Karpas-422 (cell line): ENCODE measurements at regions not wholly inside any gene's neighbourhood (a gene's known extent, or its start where the extent isn't known, plus 50 kb on each side); places are given as distances from the start of the nearest gene placed in this dataset.

Source experiments
- DNase-seq: peaks from one replicate; pipeline ENCODE4 v3.0.0-alpha.2; 2015
- H2AFZ ChIP-seq: fragments of 200-600 bp; sonication (generic); 2 replicates; pipeline ENCODE4 v1.6.1; 2014; ENCODE audit warnings: antibody characterized with exemption, low read length, mixed read lengths
- H3K27ac ChIP-seq: fragments of 200-600 bp; sonication (generic); 2 replicates; pipeline ENCODE4 v1.5.1; 2014; ENCODE audit warnings: mild to moderate bottlenecking, low read length, moderate library complexity
- H3K27me3 ChIP-seq: fragments of 200-600 bp; sonication (generic); 2 replicates; pipeline ENCODE4 v1.6.1; 2014; ENCODE audit warnings: low read length, mixed read lengths
- H3K36me3 ChIP-seq: fragments of 200-600 bp; sonication (generic); 2 replicates; pipeline ENCODE4 v1.6.1; 2014; ENCODE audit warnings: low read length, mixed read lengths; ENCODE audit not compliant: insufficient read depth
- H3K4me1 ChIP-seq: fragments of 200-600 bp; sonication (generic); 2 replicates; pipeline ENCODE4 v1.6.1; 2014; ENCODE audit warnings: mild to moderate bottlenecking, low read length, mixed read lengths
- H3K4me2 ChIP-seq: fragments of 200-600 bp; sonication (generic); 2 replicates; pipeline ENCODE4 v1.6.1; 2014; ENCODE audit warnings: low read length, low read depth, mild to moderate bottlenecking; ENCODE audit not compliant: poor library complexity, severe bottlenecking
- H3K4me3 ChIP-seq: fragments of 200-600 bp; sonication (generic); 2 replicates; pipeline ENCODE4 v1.5.1; 2014; ENCODE audit warnings: mild to moderate bottlenecking, antibody characterized with exemption, low read length, mixed read lengths
- H3K79me2 ChIP-seq: fragments of 200-600 bp; sonication (generic); 2 replicates; pipeline ENCODE4 v1.6.1; 2014; ENCODE audit warnings: mild to moderate bottlenecking, low read length, mixed read lengths
- H3K9ac ChIP-seq: fragments of 200-600 bp; sonication (generic); 2 replicates; pipeline ENCODE4 v1.6.0; 2014; ENCODE audit warnings: low read length
- H3K9me2 ChIP-seq: fragments of 200-600 bp; sonication (generic), shearing (Covaris generic); replicated peaks from 2 replicates; pipeline ENCODE4 v1.6.0; 2014; ENCODE audit warnings: mild to moderate bottlenecking, low read length, moderate library complexity; ENCODE audit not compliant: insufficient read depth
- H3K9me3 ChIP-seq: fragments of 300-700, 200-600 bp; sonication (generic); 2 replicates; pipeline ENCODE4 v1.6.1; 2014; ENCODE audit warnings: low read length, mixed read lengths
- H4K20me1 ChIP-seq: fragments of 200-600 bp; sonication (generic); 2 replicates; pipeline ENCODE4 v1.6.1; 2014; ENCODE audit warnings: mild to moderate bottlenecking, antibody characterized with exemption, low read length, low read depth; ENCODE audit not compliant: insufficient read depth

GRCh38 chr1:228955691-228956090 lies 220.4 kb downstream of the RHOU start:
- Histone ChIP-seq H3K27ac (no peak overlapping the region), H3K9ac (no peak overlapping the region), H3K4me3 (no peak overlapping the region), H3K4me1 (no peaks in the 10 kb centered on the region), H4K20me1 (no peaks in the 10 kb centered on the region), H2AFZ (no peak overlapping the region), H3K36me3 (no peaks in the 10 kb centered on the region), H3K9me3 (no peaks in the 10 kb centered on the region), H3K4me2 (no peak overlapping the region), H3K27me3 (no peaks in the 10 kb centered on the region), H3K79me2 (no peaks in the 10 kb centered on the region), H3K9me2 (no peaks in the 10 kb centered on the region)
- no peak for DNase-seq

GRCh38 chr1:228956864-228957263 lies 221.6 kb downstream of the RHOU start:
- no peak overlapping the region for H3K4me2 ChIP-seq
- H3K36me3 ChIP-seq = no peaks in the 10 kb centered on the region
- H3K9me3 ChIP-seq = no peaks in the 10 kb centered on the region
- H2AFZ ChIP-seq = no peak overlapping the region
- no peaks in the 10 kb centered on the region for H3K4me1 ChIP-seq
- H3K4me3 ChIP-seq = no peak overlapping the region
- no peaks in the 10 kb centered on the region for H3K27me3 ChIP-seq
- no peak overlapping the region for H3K27ac ChIP-seq
- no peak for DNase-seq
- no peaks in the 10 kb centered on the region for H4K20me1 ChIP-seq
- H3K9ac ChIP-seq = no peak overlapping the region
- no peaks in the 10 kb centered on the region for H3K9me2 ChIP-seq
- no peaks in the 10 kb centered on the region for H3K79me2 ChIP-seq

GRCh38 chr1:228957535-228957934 lies 222.3 kb downstream of the RHOU start:
- no peak overlapping the region for H3K4me2 ChIP-seq
- H3K9me2 ChIP-seq = no peaks in the 10 kb centered on the region
- no peaks in the 10 kb centered on the region for H4K20me1 ChIP-seq
- no peak overlapping the region for H2AFZ ChIP-seq
- H3K9ac ChIP-seq = no peak overlapping the region
- no peaks in the 10 kb centered on the region for H3K4me1 ChIP-seq
- H3K79me2 ChIP-seq = no peaks in the 10 kb centered on the region
- H3K27me3 ChIP-seq = no peaks in the 10 kb centered on the region
- H3K36me3 ChIP-seq = no peaks in the 10 kb centered on the region
- no peak overlapping the region for H3K27ac ChIP-seq
- H3K9me3 ChIP-seq = no peaks in the 10 kb centered on the region
- H3K4me3 ChIP-seq = no peak overlapping the region
- no peak for DNase-seq

- Histone ChIP-seq H3K4me1 (no peaks in the 10 kb centered on the region), H3K9me3 (no peaks in the 10 kb centered on the region), H3K79me2 (no peaks in the 10 kb centered on the region), H3K9ac (no peak overlapping the region), H4K20me1 (no peaks in the 10 kb centered on the region), H3K27me3 (no peaks in the 10 kb centered on the region), H3K27ac (no peak overlapping the region), H3K36me3 (no peaks in the 10 kb centered on the region), H3K4me2 (no peak overlapping the region), H3K9me2 (no peaks in the 10 kb centered on the region), H3K4me3 (no peak overlapping the region), H2AFZ (no peak overlapping the region)
- no peak for DNase-seq
Measured at GRCh38 chr1:228958121-228958520, 222.8 kb downstream of the RHOU start.

GRCh38 chr1:228958741-228959140 lies 223.5 kb downstream of the RHOU start:
- H3K4me1 ChIP-seq = no peaks in the 10 kb centered on the region
- H2AFZ ChIP-seq = no peak overlapping the region
- no peak overlapping the region for H3K27ac ChIP-seq
- H3K9me2 ChIP-seq = no peaks in the 10 kb centered on the region
- no peaks in the 10 kb centered on the region for H3K9me3 ChIP-seq
- no peak overlapping the region for H3K9ac ChIP-seq
- H3K36me3 ChIP-seq = no peaks in the 10 kb centered on the region
- H3K27me3 ChIP-seq = no peaks in the 10 kb centered on the region
- no peaks in the 10 kb centered on the region for H3K79me2 ChIP-seq
- no peak overlapping the region for H3K4me3 ChIP-seq
- no peak overlapping the region for H3K4me2 ChIP-seq
- no peak for DNase-seq
- no peaks in the 10 kb centered on the region for H4K20me1 ChIP-seq

GRCh38 chr1:228960705-228961104 lies 225.4 kb downstream of the RHOU start:
- Histone ChIP-seq H4K20me1 (no peaks in the 10 kb centered on the region), H3K36me3 (no peaks in the 10 kb centered on the region), H3K9ac (no peak overlapping the region), H3K79me2 (no peaks in the 10 kb centered on the region), H3K4me2 (no peak overlapping the region), H3K4me1 (no peaks in the 10 kb centered on the region), H3K4me3 (no peak overlapping the region), H3K27ac (no peak overlapping the region), H3K27me3 (no peaks in the 10 kb centered on the region), H3K9me3 (no peaks in the 10 kb centered on the region), H2AFZ (no peak overlapping the region), H3K9me2 (no peaks in the 10 kb centered on the region)
- no peak for DNase-seq

- no peaks in the 10 kb centered on the region for H3K79me2 ChIP-seq
- no peak overlapping the region for H3K4me2 ChIP-seq
- no peaks in the 10 kb centered on the region for H3K4me1 ChIP-seq
- H3K4me3 ChIP-seq = no peak overlapping the region
- no peaks in the 10 kb centered on the region for H3K27me3 ChIP-seq
- no peak overlapping the region for H2AFZ ChIP-seq
- no peaks in the 10 kb centered on the region for H3K9me3 ChIP-seq
- no peak overlapping the region for H3K9ac ChIP-seq
- no peak for DNase-seq
- H3K27ac ChIP-seq = no peak overlapping the region
- H4K20me1 ChIP-seq = no peaks in the 10 kb centered on the region
- no peaks in the 10 kb centered on the region for H3K36me3 ChIP-seq
- no peaks in the 10 kb centered on the region for H3K9me2 ChIP-seq
Measured at GRCh38 chr1:228961511-228961910, 226.2 kb downstream of the RHOU start.

GRCh38 chr1:228963795-228964177 lies 228.5 kb downstream of the RHOU start:
- no peak overlapping the region for H2AFZ ChIP-seq

More at GRCh38 chr1:228963795-228964177, 228.5 kb downstream of the RHOU start:
- Histone ChIP-seq H3K36me3 (no peaks in the 10 kb centered on the region), H3K9me3 (no peaks in the 10 kb centered on the region), H4K20me1 (no peaks in the 10 kb centered on the region), H3K27ac (no peak overlapping the region), H3K4me3 (no peak overlapping the region), H3K9ac (no peak overlapping the region), H3K4me1 (no peaks in the 10 kb centered on the region), H3K79me2 (no peaks in the 10 kb centered on the region), H3K9me2 (no peaks in the 10 kb centered on the region), H3K4me2 (no peak overlapping the region), H3K27me3 (no peaks in the 10 kb centered on the region)
- no peak for DNase-seq
